IMR-90 (cell line): ENCODE measurements at regions not wholly inside any gene's neighbourhood (a gene's known extent, or its start where the extent isn't known, plus 50 kb on each side); places are given as distances from the start of the nearest gene placed in this dataset.
A peak's percentile ranks its signal among the peaks of the same experiment; 100 is the strongest.

ENCODE experiments used
- ATAC-seq: fragments of 200-7000 bp; cut with Tn5 transposase; 2 replicates; pipeline ENCODE4 v1.9.1; 2020; ENCODE audit warnings: low read depth, mild to moderate bottlenecking, moderate library complexity
- BruUV-seq: library from RNA; stranded (reverse); fragments of 400-500 nt; replicated peaks from 2 replicates; lab custom pipeline; 2021; lab: Mats Ljungman, UMichigan
- CTCF ChIA-PET: fragments of 300-600 bp; formaldehyde crosslinking; extraction: SDS; loops from one replicate; lab custom pipeline; 2021; ENCODE audit warnings: antibody characterized with exemption; lab: Yijun Ruan, JAX
- POLR2A ChIA-PET: fragments of 300-600 bp; sonication (Branson Sonifier 250); formaldehyde crosslinking; loops from one replicate; lab custom pipeline; 2022; ENCODE audit warnings: antibody characterized with exemption; ENCODE audit not compliant: unreplicated experiment; lab: Charles Lee
- DNase-seq: peaks from one replicate; pipeline ENCODE4 v3.0.0; 2013
- H2AFZ ChIP-seq: replicated peaks from 2 replicates; pipeline ENCODE3; 2013; ENCODE audit warnings: low read length, mild to moderate bottlenecking; ENCODE audit not compliant: poor library complexity
- H2AK5ac ChIP-seq: 2 replicates; pipeline ENCODE4 v1.6.1; 2013; ENCODE audit warnings: low read depth, low read length, inconsistent platforms
- H2AK9ac ChIP-seq: replicated peaks from 2 replicates; pipeline ENCODE3; 2013; ENCODE audit warnings: mild to moderate bottlenecking, low read depth, low read length, moderate library complexity; ENCODE audit not compliant: poor library complexity
- H2BK120ac ChIP-seq: 2 replicates; pipeline ENCODE4 v1.6.1; 2013; ENCODE audit warnings: low read depth, low read length, inconsistent platforms
- H2BK15ac ChIP-seq: 3 replicates; pipeline ENCODE4 v1.6.1; 2013; ENCODE audit warnings: low read depth, low read length, inconsistent platforms
- H2BK20ac ChIP-seq: 2 replicates; pipeline ENCODE4 v1.6.1; 2013; ENCODE audit warnings: low read depth, mild to moderate bottlenecking, inconsistent platforms, low read length, moderate library complexity
- H2BK5ac ChIP-seq: 2 replicates; pipeline ENCODE4 v1.6.1; 2013; ENCODE audit warnings: mild to moderate bottlenecking, low read depth, low read length, inconsistent platforms; ENCODE audit not compliant: poor library complexity, severe bottlenecking
- H3K14ac ChIP-seq: replicated peaks from 2 replicates; pipeline ENCODE4 v1.6.1; 2013; ENCODE audit warnings: low read depth, low read length, inconsistent platforms
- H3K18ac ChIP-seq: 2 replicates; pipeline ENCODE4 v1.6.1; 2013; ENCODE audit warnings: low read depth, low read length, control low read depth
- H3K23ac ChIP-seq: 2 replicates; pipeline ENCODE4 v1.6.1; 2013; ENCODE audit warnings: low read depth, low read length, inconsistent platforms
- H3K27ac ChIP-seq: 2 replicates; pipeline ENCODE4 v1.5.1; 2013; ENCODE audit warnings: mild to moderate bottlenecking, control low read depth, low read length; ENCODE audit not compliant: insufficient read depth
- H3K27me3 ChIP-seq: 2 replicates; pipeline ENCODE4 v1.6.1; 2013; ENCODE audit warnings: low read length; ENCODE audit not compliant: control insufficient read depth, insufficient read depth
- H3K36me3 ChIP-seq: 2 replicates; pipeline ENCODE4 v1.6.1; 2013; ENCODE audit warnings: low read length, mixed read lengths; ENCODE audit not compliant: control insufficient read depth, insufficient read depth
- H3K4ac ChIP-seq: 2 replicates; pipeline ENCODE4 v1.6.1; 2013; ENCODE audit warnings: low read depth, low read length, inconsistent platforms
- H3K4me1 ChIP-seq: 2 replicates; pipeline ENCODE4 v1.6.1; 2013; ENCODE audit warnings: low read length, mixed read lengths; ENCODE audit not compliant: control insufficient read depth, insufficient read depth
- H3K4me2 ChIP-seq: 2 replicates; pipeline ENCODE4 v1.6.1; 2013; ENCODE audit warnings: low read depth, mild to moderate bottlenecking, control low read depth, low read length, moderate library complexity
- H3K4me3 ChIP-seq: 2 replicates; pipeline ENCODE4 v1.5.1; 2013; ENCODE audit warnings: low read depth, mild to moderate bottlenecking, control low read depth, low read length, moderate library complexity; ENCODE audit not compliant: insufficient read depth
- H3K56ac ChIP-seq: 2 replicates; pipeline ENCODE4 v1.6.1; 2013; ENCODE audit warnings: low read length, inconsistent platforms; ENCODE audit not compliant: insufficient read depth; ENCODE audit errors: extremely low read depth
- H3K79me1 ChIP-seq, 2 experiments: 2 replicates each; pipeline ENCODE4 v1.6.1; 2013; ENCODE audit warnings: low read length in 2 of 2, inconsistent platforms in 1 of 2, low read depth in 1 of 2
- H3K9ac ChIP-seq: 2 replicates; pipeline ENCODE4 v1.6.1; 2013; ENCODE audit warnings: low read depth, low read length, control low read depth
- H3K9me1 ChIP-seq: 2 replicates; pipeline ENCODE4 v1.6.1; 2013; ENCODE audit warnings: low read length, inconsistent platforms; ENCODE audit not compliant: insufficient read depth
- H3K9me3 ChIP-seq: 2 replicates; pipeline ENCODE4 v1.6.1; 2013; ENCODE audit warnings: low read length; ENCODE audit not compliant: control insufficient read depth, insufficient read depth
- H4K20me1 ChIP-seq: 2 replicates; pipeline ENCODE4 v1.6.1; 2013; ENCODE audit warnings: low read length, inconsistent platforms; ENCODE audit not compliant: insufficient read depth
- H4K5ac ChIP-seq: 2 replicates; pipeline ENCODE4 v1.6.1; 2013; ENCODE audit warnings: mild to moderate bottlenecking, low read depth, low read length, control low read depth
- H4K8ac ChIP-seq, 2 experiments: 2 replicates each; pipeline ENCODE4 v1.6.1; 2013; ENCODE audit warnings: low read depth in 2 of 2, low read length in 2 of 2, control low read depth in 1 of 2, inconsistent platforms in 1 of 2
- H4K91ac ChIP-seq: 2 replicates; pipeline ENCODE4 v1.6.1; 2013; ENCODE audit warnings: low read depth, low read length, inconsistent platforms; ENCODE audit not compliant: insufficient read depth
- BHLHE40 ChIP-seq: fragments of 150-350 bp; IDR thresholded peaks from 2 replicates; pipeline ENCODE4 v1.6.1; 2016; ENCODE audit warnings: mild to moderate bottlenecking, low read depth, low read length
- CEBPB ChIP-seq: IDR thresholded peaks from 2 replicates; pipeline ENCODE4 v1.6.1; 2012; ENCODE audit warnings: low read depth, low read length, improper control_type of control experiment
- CHD1 ChIP-seq: IDR thresholded peaks from 2 replicates; pipeline ENCODE4 v1.6.1; 2012; ENCODE audit warnings: low read depth, low read length, improper control_type of control experiment
- CTCF ChIP-seq: conservative IDR thresholded peaks from 2 replicates; pipeline ENCODE4 v1.5.1; 2012; ENCODE audit warnings: mild to moderate bottlenecking, low read depth, low read length, improper control_type of control experiment
- ELK1 ChIP-seq: fragments of 150-350 bp; IDR thresholded peaks from 2 replicates; pipeline ENCODE4 v1.6.1; 2016; ENCODE audit warnings: low read depth, mild to moderate bottlenecking, low read length, moderate library complexity, borderline replicate concordance
- FOS ChIP-seq: fragments of 150-350 bp; IDR thresholded peaks from 2 replicates; pipeline ENCODE4 v1.6.1; 2016; ENCODE audit warnings: low read depth, low read length
- MAFK ChIP-seq: IDR thresholded peaks from 2 replicates; pipeline ENCODE4 v1.6.1; 2012; ENCODE audit warnings: low read depth, low read length, improper control_type of control experiment
- MAZ ChIP-seq: IDR thresholded peaks from 2 replicates; pipeline ENCODE4 v1.6.1; 2012; ENCODE audit warnings: low read depth, mild to moderate bottlenecking, low read length, improper control_type of control experiment, moderate library complexity, borderline replicate concordance
- MXI1 ChIP-seq: IDR thresholded peaks from 2 replicates; pipeline ENCODE4 v1.6.1; 2012; ENCODE audit warnings: low read depth, mild to moderate bottlenecking, low read length, moderate library complexity, borderline replicate concordance
- NFE2L2 ChIP-seq: fragments of 150-350 bp; IDR thresholded peaks from 2 replicates; pipeline ENCODE4 v1.6.1; 2016; ENCODE audit warnings: low read depth, mild to moderate bottlenecking, low read length
- POLR2A ChIP-seq: IDR thresholded peaks from 2 replicates; pipeline ENCODE4 v1.6.1; 2012; ENCODE audit warnings: mild to moderate bottlenecking, low read depth, low read length
- RAD21 ChIP-seq: IDR thresholded peaks from 2 replicates; pipeline ENCODE4 v1.6.1; 2012; ENCODE audit warnings: low read length, improper control_type of control experiment
- RCOR1 ChIP-seq: IDR thresholded peaks from 2 replicates; pipeline ENCODE4 v1.6.1; 2012; ENCODE audit warnings: mild to moderate bottlenecking, low read length, improper control_type of control experiment; ENCODE audit not compliant: insufficient replicate concordance
- RFX5 ChIP-seq: IDR thresholded peaks from 2 replicates; pipeline ENCODE4 v1.8.0; 2012; ENCODE audit warnings: low read depth, mild to moderate bottlenecking, low read length, moderate library complexity
- SMC3 ChIP-seq: fragments of 150-350 bp; IDR thresholded peaks from 2 replicates; pipeline ENCODE4 v1.6.1; 2016; ENCODE audit warnings: low read depth, mild to moderate bottlenecking, antibody characterized with exemption, low read length, moderate library complexity
- USF2 ChIP-seq: fragments of 150-350 bp; IDR thresholded peaks from 2 replicates; pipeline ENCODE4 v1.6.1; 2017; ENCODE audit warnings: mild to moderate bottlenecking, antibody characterized with exemption, low read length, low read depth
- WGBS, 2 experiments: methylation state at CpG; one replicate each; pipeline versions ENCODE4 v1.1.5 to v1.1.7; 2013; ENCODE audit warnings: missing lambda C conversion rate in 2 of 2; ENCODE audit not compliant: insufficient read length in 1 of 2; ENCODE audit errors: extremely low coverage in 2 of 2; 5-methylcytosine and 5-hydroxymethylcytosine counted together
- dilution Hi-C: fragments of 300-500 bp; cut with HindIII; formaldehyde crosslinking; loops from one replicate; pipeline ENCODE4 v1.14.3; 2018; ENCODE audit warnings: low sequenced_read_pairs; ENCODE audit not compliant: unreplicated experiment
- in situ Hi-C: fragments of 300-500 bp; cut with MboI; formaldehyde crosslinking; loops from 3 replicates; pipeline ENCODE4 v1.14.3; 2019; ENCODE audit warnings: low sequenced_read_pairs, inconsistent platforms, mixed read lengths
- intact Hi-C: fragments of 100-400 bp; cut with micrococcal nuclease; formaldehyde crosslinking; loops from 2 replicates; pipeline ENCODE4 v1.10.0; 2022

GRCh38 chr10:29102233-29102632 lies 186.6 kb upstream of the LYZL1 start:
- Histone ChIP-seq H2BK120ac (peak overlapping the region; percentile 57; the same call in 1 of the 2 replicates), H3K23ac (no peak overlapping the region), H3K27ac (no peak overlapping the region), H3K9me1 (peaks cover 13% of the 10 kb centered on the region), H2AFZ (no peak overlapping the region), H3K56ac (no peak overlapping the region), H2BK20ac (no peak overlapping the region; the same call in 1 of the 2 replicates), H3K18ac (no peak overlapping the region), H3K4me2 (no peak overlapping the region), H3K79me1 (no peaks in the 10 kb centered on the region), H3K4me1 (peaks cover 13% of the 10 kb centered on the region), H2AK5ac (no peak overlapping the region), H4K20me1 (no peaks in the 10 kb centered on the region), H3K4me3 (no peak overlapping the region), H4K5ac (no peak overlapping the region), H2AK9ac (no peak overlapping the region), H3K9ac (no peak overlapping the region), H2BK15ac (no peak overlapping the region), H4K91ac (no peak overlapping the region), H3K14ac (no peak overlapping the region), H3K27me3 (peaks cover 13% of the 10 kb centered on the region), H3K36me3 (no peaks in the 10 kb centered on the region), H3K9me3 (peaks cover 6% of the 10 kb centered on the region), H4K8ac (no peak overlapping the region), H2BK5ac (no peak overlapping the region), H3K4ac (no peak overlapping the region)
- intact Hi-C loops (no loop called here), dilution Hi-C loops (no loop called here), in situ Hi-C loops (no loop called here)
- CTCF ChIA-PET = no interaction called here
- POLR2A ChIA-PET = no interaction called here
- no TSS peak for BruUV-seq
- no peak for TF ChIP-seq SMC3
- TF ChIP-seq FOS = no peak
- TF ChIP-seq RCOR1 = no peak
- no peak for TF ChIP-seq MAFK
- no peak for TF ChIP-seq RFX5
- TF ChIP-seq ELK1 = no peak
- TF ChIP-seq BHLHE40 = no peak
- TF ChIP-seq CEBPB = no peak
- TF ChIP-seq CTCF = no peak
- no peak for TF ChIP-seq POLR2A
- TF ChIP-seq MXI1 = no peak
- no peak for TF ChIP-seq USF2
- no peak for TF ChIP-seq MAZ
- no peak for TF ChIP-seq RAD21
- TF ChIP-seq CHD1 = no peak
- no peak for TF ChIP-seq NFE2L2
- DNase-seq (no peak), ATAC-seq (no peak)
- no CpG with 5 or more reads among the region's 4 CpGs for WGBS, 2 experiments
